G401 (cell line): ENCODE measurements at regions not wholly inside any gene's neighbourhood (a gene's known extent, or its start where the extent isn't known, plus 50 kb on each side); places are given as distances from the start of the nearest gene placed in this dataset.
"Not testable (repeated sequence)": the region's sequence is repeated elsewhere in the genome, so short reads cannot be mapped to it uniquely, and the experiment has no call there.

ENCODE experiments used
- DNase-seq: peaks from one replicate; pipeline ENCODE4 v3.0.0-alpha.2; 2015; ENCODE audit warnings: low spot score
- in situ Hi-C: cut with HindIII; loops from 2 replicates; pipeline ENCODE4 v1.10.0; 2016; ENCODE audit warnings: low sequenced_read_pairs, mixed read lengths

DNA sequence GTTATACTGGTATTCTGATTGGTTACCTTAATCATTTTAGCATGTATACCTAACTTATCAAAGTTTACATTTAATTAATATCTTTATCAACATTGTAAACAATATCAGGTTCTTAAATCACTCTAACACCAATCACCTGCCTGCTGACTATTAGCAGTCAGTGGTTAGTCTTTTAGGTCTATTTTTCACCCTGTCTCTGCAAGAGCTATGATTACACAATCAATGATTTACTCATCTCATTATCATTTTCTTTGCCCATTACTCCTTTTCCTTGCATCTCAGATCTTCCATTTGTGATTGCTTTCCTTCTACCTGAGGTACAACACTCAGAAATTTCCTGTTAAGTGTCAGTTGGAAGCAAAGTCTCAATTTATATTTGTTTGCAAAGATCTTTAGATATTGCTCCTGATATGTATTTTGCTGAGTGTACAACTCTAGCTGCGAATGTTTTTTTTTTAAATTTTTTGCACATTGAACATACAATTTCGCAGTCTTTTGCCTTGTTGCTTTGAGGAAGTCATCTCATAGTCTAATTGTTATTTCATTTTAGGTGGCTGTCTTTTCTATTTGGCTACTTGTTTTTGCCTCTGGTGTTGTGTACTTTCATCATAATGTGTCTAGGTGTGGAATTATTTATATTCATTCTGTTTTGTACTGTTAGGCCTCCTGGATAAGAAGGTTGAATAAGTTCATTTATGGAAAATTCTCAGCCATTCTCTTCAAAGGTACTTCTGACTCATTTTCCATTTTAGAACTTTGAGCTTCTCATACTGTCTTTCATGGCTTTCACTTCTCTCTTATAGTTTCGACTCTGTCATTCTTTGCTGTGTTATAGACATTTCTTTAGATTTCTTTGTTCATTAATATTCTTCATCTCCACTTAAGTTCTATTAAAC is 104.9 kb upstream of the CEP162 start:
- in situ Hi-C loops: no loop called here
- DNase-seq: no peak

DNA sequence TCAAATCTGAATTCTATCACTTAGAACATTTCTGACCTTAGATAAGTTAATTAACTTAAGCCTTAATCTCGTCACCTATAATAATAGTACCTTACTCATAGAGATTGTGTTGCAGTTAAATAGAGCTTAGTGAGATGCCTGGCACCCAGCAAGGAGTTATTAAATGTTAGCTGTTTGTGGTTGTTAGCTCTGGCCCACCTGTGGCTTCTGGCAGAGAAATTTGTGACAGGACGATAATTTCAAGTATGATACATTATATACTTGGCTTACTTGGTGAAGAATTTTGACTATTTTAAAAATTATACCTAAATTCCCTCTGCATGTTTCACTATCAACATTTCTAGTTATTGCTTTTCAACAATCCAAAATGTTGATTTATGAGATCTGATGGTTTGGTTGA is 102.9 kb upstream of the CEP162 start:
- no peak for DNase-seq
- in situ Hi-C loops: no loop called here

DNA sequence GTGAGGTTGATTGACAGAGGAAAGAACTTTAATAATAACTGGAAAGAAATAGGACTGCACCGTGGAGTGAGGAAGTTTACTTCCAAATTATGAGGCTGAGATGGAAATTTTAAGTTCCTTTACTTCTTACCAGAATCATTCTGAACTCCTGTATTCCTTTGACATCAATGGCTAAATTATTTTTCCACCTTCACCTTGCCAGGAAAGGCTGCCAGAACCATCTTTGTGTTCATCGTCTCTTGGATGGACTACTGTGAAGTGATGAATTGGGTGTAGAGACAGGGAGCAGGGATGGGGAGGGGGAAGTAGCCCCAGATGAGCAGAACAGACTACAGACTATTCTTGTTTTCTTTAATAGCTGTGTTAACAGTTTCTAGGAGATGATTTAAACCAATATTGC is 102.1 kb upstream of the CEP162 start:
- no peak for DNase-seq

GRCh38 chr6:84329077-84329476 is 101.6 kb upstream of the CEP162 start:
- in situ Hi-C loops: no loop called here
- no peak for DNase-seq

More for the DNA sequence above, 102.1 kb upstream of the CEP162 start:
- in situ Hi-C loops: no loop called here

DNA sequence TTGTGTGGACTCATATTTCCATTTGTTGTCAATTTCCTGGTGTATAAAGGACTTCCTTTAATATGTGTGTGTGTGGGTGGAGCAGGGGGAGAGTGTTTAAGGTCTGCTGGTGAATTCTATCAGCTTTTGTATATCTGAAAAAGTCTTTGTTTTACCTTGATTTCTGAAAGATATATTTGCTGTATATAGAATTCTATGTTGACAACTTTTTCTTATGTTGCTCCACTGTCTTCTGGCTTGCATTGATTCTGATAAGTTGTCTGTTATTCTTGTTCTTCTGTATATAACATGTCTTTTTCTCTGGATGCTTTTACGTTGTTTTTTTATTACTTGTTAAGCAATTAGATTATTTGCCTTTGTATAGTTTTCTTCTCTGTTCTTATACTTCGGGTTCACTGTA is 90.0 kb upstream of the CEP162 start:
- in situ Hi-C loops: no loop called here
- DNase-seq: no peak

DNA sequence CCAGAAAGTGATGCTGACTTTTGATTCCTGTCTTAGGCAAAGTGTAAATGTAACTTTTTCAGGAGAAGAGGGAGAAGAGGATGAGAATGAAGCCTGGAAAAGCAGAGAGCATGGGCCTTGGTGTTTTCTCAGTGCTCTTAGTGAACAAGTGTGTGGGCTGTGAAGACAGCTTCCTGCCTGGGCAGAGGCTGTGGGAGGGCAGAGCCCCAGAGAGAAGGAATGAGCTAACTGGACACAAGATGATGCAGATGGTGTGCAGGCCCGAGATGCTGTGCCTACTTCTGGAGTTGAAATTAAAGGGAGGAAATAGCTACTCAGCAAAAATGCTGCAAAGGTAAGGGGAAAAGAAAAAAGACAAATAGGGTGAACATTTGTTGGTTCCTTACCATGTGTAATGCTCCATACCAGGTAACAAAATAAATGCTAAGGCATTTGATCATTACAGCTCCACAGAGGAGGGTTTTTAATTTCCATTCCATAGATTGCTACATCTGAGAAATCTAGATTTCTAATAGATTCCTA is 87.0 kb upstream of the CEP162 start:
- no peak for DNase-seq
- in situ Hi-C loops: no loop called here

DNA sequence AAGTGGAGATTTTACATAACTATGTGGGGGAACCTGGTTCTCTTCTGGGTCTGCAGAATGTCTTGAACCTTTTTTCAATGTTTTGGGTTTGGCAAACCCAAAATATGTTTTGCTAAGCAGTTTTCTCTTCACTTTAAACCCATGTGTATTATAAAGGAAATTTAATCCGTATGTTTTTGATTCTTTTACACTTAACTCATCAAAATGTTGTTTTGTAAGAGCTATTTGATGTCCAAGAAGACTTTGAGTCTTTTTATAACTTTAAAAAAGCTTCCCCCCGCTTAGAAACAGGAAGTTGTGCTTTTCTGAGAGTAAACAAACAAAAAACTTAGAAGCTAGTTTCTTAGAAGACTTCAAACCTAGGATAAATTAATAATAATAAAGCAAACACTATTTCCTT is 81.9 kb upstream of the CEP162 start:
- in situ Hi-C loops: no loop called here
- no peak for DNase-seq

GRCh38 chr6:84304881-84305280 is 77.4 kb upstream of the CEP162 start:
- in situ Hi-C loops: no loop called here
- no peak for DNase-seq

GRCh38 chr6:84291033-84291432 is 63.6 kb upstream of the CEP162 start:
- in situ Hi-C loops, DNase-seq: not testable (repeated sequence)

GRCh38 chr6:84284428-84285049 is 57.1 kb upstream of the CEP162 start:
- DNase-seq: no peak

GRCh38 chr6:84282550-84282949 is 55.1 kb upstream of the CEP162 start:
- DNase-seq: no peak
- in situ Hi-C loops: no loop called here

More at GRCh38 chr6:84284428-84285049, 57.1 kb upstream of the CEP162 start:
- in situ Hi-C loops: no loop called here

- DNase-seq: no peak
- in situ Hi-C loops: no loop called here
Observed at GRCh38 chr6:84280639-84281038, 53.2 kb upstream of the CEP162 start.

DNA sequence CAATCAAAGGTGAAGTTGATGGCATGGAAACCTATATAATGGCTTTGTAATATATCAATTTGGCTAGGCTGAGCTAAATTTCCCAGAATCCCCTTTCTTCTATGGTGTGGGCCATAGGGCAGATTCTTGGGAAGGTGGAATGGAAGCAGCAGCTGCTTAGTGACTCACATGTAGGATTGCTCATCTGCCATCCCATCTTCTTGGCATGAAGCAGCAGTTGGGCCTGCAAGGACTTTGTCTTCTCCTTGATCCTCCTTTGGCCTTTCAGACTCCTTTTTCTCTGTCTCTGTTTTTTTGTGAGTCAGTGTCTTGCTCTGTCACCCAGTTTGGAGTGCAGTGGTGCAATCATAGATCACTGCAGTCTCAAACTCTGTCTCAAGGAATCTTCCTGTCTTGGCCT is 52.6 kb upstream of the CEP162 start:
- in situ Hi-C loops: no loop called here
- no peak for DNase-seq

DNA sequence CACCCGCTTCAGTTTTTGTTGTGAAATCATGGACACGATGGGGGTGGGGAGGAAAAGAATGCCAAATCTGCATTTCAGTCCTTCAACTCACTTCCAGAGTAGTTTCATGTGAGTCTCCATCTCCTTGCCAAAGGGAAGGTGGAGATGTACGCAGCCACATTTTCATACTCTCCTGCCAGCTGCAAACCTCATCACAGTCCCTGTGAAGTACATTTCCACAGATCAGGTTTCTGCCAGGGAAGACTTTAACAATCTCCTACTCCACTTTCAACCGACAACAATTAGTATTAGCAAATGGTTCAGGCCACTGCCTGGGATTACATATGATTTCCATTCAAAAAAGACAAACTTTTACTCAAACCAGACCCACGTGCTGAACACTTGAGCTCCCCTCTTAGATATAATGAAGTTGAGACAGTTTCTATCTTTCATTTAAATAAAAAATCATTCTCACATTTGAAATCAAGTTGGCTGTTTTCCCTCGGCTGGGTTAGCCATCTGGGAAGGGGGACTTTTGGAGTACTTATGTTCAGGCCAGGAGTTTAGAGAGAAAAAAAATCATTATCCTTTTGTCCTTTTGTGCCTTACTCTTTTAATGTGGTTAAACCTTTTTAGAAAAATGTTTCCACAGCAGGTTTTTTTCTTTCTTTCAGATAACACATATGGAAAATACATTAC is 51.0 kb upstream of the CEP162 start:
- in situ Hi-C loops: no loop called here
- no peak for DNase-seq
